ENCODE measurements at regions not wholly inside any gene's neighbourhood (a gene's known extent, or its start where the extent isn't known, plus 50 kb on each side); places are given as distances from the start of the nearest gene placed in this dataset.

- H3K4me1 ChIP-seq: no peaks in the 10 kb centered on the region
- H3K9me3 ChIP-seq: no peaks in the 10 kb centered on the region
- H3K27me3 ChIP-seq: no peaks in the 10 kb centered on the region
- no peak overlapping the region for H3K4me3 ChIP-seq
- no peak for DNase-seq (ENCODE audit: low spot score in 2 of 2)
- no peak for TF ChIP-seq POLR2A (IDR thresholded peaks at IDR 0.05)
- TF ChIP-seq POLR2AphosphoS5 (IDR thresholded peaks at IDR 0.05): no peak
- H3K36me3 ChIP-seq: no peaks in the 10 kb centered on the region
- H3K27ac ChIP-seq: no peak overlapping the region
These were observed 387.8 kb downstream of the KDM5D start for GRCh38 chrY:19356735-19357134.

GRCh38 chrY:19354857-19355173, 389.7 kb downstream of the KDM5D start:
- Histone ChIP-seq H3K27ac (no peak overlapping the region), H3K27me3 (no peaks in the 10 kb centered on the region), H3K9me3 (no peaks in the 10 kb centered on the region), H3K4me1 (no peaks in the 10 kb centered on the region), H3K36me3 (no peaks in the 10 kb centered on the region), H3K4me3 (no peak overlapping the region)
- no peak for TF ChIP-seq POLR2AphosphoS5 (IDR thresholded peaks at IDR 0.05)
- TF ChIP-seq CTCF (IDR thresholded peaks at IDR 0.05): no peak
- no peak for TF ChIP-seq POLR2A (IDR thresholded peaks at IDR 0.05)
- no peak for TF ChIP-seq EP300 (IDR thresholded peaks at IDR 0.05)
- DNase-seq (ENCODE audit: low spot score in 2 of 2): no peak
- no CpG with 5 or more reads among the region's 1 CpG for WGBS

GRCh38 chrY:19354061-19354856, 390.3 kb downstream of the KDM5D start:
- no peak overlapping the region for H3K27ac ChIP-seq
- no peak for TF ChIP-seq POLR2AphosphoS5 (IDR thresholded peaks at IDR 0.05)
- TF ChIP-seq CTCF (IDR thresholded peaks at IDR 0.05): no peak
- TF ChIP-seq POLR2A (IDR thresholded peaks at IDR 0.05): no peak
- no peak for TF ChIP-seq EP300 (IDR thresholded peaks at IDR 0.05)
- H3K27me3 ChIP-seq: no peaks in the 10 kb centered on the region
- no peaks in the 10 kb centered on the region for H3K9me3 ChIP-seq
- WGBS: no CpG with 5 or more reads among the region's 4 CpGs
- H3K36me3 ChIP-seq: no peaks in the 10 kb centered on the region
- no peaks in the 10 kb centered on the region for H3K4me1 ChIP-seq
- DNase-seq (ENCODE audit: low spot score in 2 of 2): no peak
- H3K4me3 ChIP-seq: no peak overlapping the region

GRCh38 chrY:19351616-19352015, 392.9 kb downstream of the KDM5D start:
- no peaks in the 10 kb centered on the region for H3K9me3 ChIP-seq
- H3K27me3 ChIP-seq: no peaks in the 10 kb centered on the region
- no peaks in the 10 kb centered on the region for H3K4me1 ChIP-seq
- TF ChIP-seq POLR2A (IDR thresholded peaks at IDR 0.05) (no peak), POLR2AphosphoS5 (IDR thresholded peaks at IDR 0.05) (no peak), CTCF (IDR thresholded peaks at IDR 0.05) (no peak), EP300 (IDR thresholded peaks at IDR 0.05) (no peak)
- no peak overlapping the region for H3K27ac ChIP-seq
- no peaks in the 10 kb centered on the region for H3K36me3 ChIP-seq
- no CpG with 5 or more reads among the region's 2 CpGs for WGBS
- H3K4me3 ChIP-seq: no peak overlapping the region
- DNase-seq (ENCODE audit: low spot score in 2 of 2): no peak

- Histone ChIP-seq H3K27ac (no peak overlapping the region), H3K4me3 (no peak overlapping the region), H3K9me3 (no peaks in the 10 kb centered on the region), H3K36me3 (no peaks in the 10 kb centered on the region), H3K27me3 (no peaks in the 10 kb centered on the region), H3K4me1 (no peaks in the 10 kb centered on the region)
- TF ChIP-seq POLR2AphosphoS5 (IDR thresholded peaks at IDR 0.05) (no peak), EP300 (IDR thresholded peaks at IDR 0.05) (no peak), POLR2A (IDR thresholded peaks at IDR 0.05) (no peak), CTCF (IDR thresholded peaks at IDR 0.05) (no peak)
- WGBS: no CpG with 5 or more reads among the region's 3 CpGs
- DNase-seq (ENCODE audit: low spot score in 2 of 2): no peak
These were observed 422.8 kb downstream of the KDM5D start for GRCh38 chrY:19321701-19322100.

GRCh38 chrY:19319135-19319534, 425.4 kb downstream of the KDM5D start:
- no peak overlapping the region for H3K4me3 ChIP-seq
- no peak overlapping the region for H3K27ac ChIP-seq
- TF ChIP-seq CTCF (IDR thresholded peaks at IDR 0.05) (no peak), EP300 (IDR thresholded peaks at IDR 0.05) (no peak), POLR2AphosphoS5 (IDR thresholded peaks at IDR 0.05) (no peak), POLR2A (IDR thresholded peaks at IDR 0.05) (no peak)
- no peaks in the 10 kb centered on the region for H3K4me1 ChIP-seq
- H3K9me3 ChIP-seq: no peaks in the 10 kb centered on the region
- WGBS: no CpG with 5 or more reads among the region's 3 CpGs
- H3K36me3 ChIP-seq: no peaks in the 10 kb centered on the region
- DNase-seq (ENCODE audit: low spot score in 2 of 2): no peak
- H3K27me3 ChIP-seq: no peaks in the 10 kb centered on the region
